CD14-positive monocyte (primary cell): ENCODE measurements at regions not wholly inside any gene's neighbourhood (a gene's known extent, or its start where the extent isn't known, plus 50 kb on each side); places are given as distances from the start of the nearest gene placed in this dataset.

Source experiments
- DNase-seq, 3 donors: peaks; one replicate each; pipeline ENCODE4 v3.0.0-alpha.2; 2011 to 2022
- H2AFZ ChIP-seq: 2 replicates; pipeline ENCODE4 v1.6.0; 2012; ENCODE audit warnings: mild to moderate bottlenecking, low read depth, low read length, inconsistent platforms; ENCODE audit not compliant: insufficient read depth, poor library complexity, severe bottlenecking
- H3K27ac ChIP-seq, 2 donors: 1 replicate in 1 of 2; 2 replicates in 1 of 2; pipeline ENCODE4 v1.5.1; 2012 to 2013; ENCODE audit warnings: low read length in 2 of 2, control low read depth in 1 of 2, inconsistent platforms in 1 of 2, low read depth in 1 of 2, mild to moderate bottlenecking in 1 of 2
- H3K27me3 ChIP-seq, 2 donors: one replicate each; pipeline versions ENCODE4 v1.6.0 to v1.6.1; 2011 to 2013; ENCODE audit warnings: low read length in 2 of 2; ENCODE audit not compliant: control insufficient read depth in 2 of 2, insufficient read depth in 2 of 2
- H3K36me3 ChIP-seq, 2 donors: replicated peaks in 1 of 2; 1 replicate in 1 of 2; 2 replicates in 1 of 2; pipeline versions ENCODE4 v1.5.1 to v1.6.1; 2012 to 2013; ENCODE audit warnings: low read length in 2 of 2, control low read depth in 1 of 2, inconsistent platforms in 1 of 2, mild to moderate bottlenecking in 1 of 2; ENCODE audit not compliant: insufficient read depth in 2 of 2, control insufficient read depth in 1 of 2
- H3K4me1 ChIP-seq, 2 donors: 1 replicate in 1 of 2; 2 replicates in 1 of 2; pipeline versions ENCODE4 v1.5.1 to v1.6.1; 2012 to 2013; ENCODE audit warnings: low read length in 2 of 2, control low read depth in 1 of 2, inconsistent platforms in 1 of 2, mild to moderate bottlenecking in 1 of 2, moderate library complexity in 1 of 2; ENCODE audit not compliant: insufficient read depth in 2 of 2, control insufficient read depth in 1 of 2
- H3K4me2 ChIP-seq: replicated peaks from 2 replicates; pipeline ENCODE3; 2012; ENCODE audit warnings: low read length, moderate library complexity, mild to moderate bottlenecking; ENCODE audit not compliant: poor library complexity, severe bottlenecking; ENCODE audit errors: extremely low read depth
- H3K4me3 ChIP-seq, 3 experiments: fragments of 200-600 bp in 1 of 3; sonication (generic) in 1 of 3; replicated peaks in 1 of 3; 1 replicate in 2 of 3; 2 replicates in 1 of 3; pipeline ENCODE4 v1.5.1; 2011 to 2013; ENCODE audit warnings: low read length in 3 of 3, mild to moderate bottlenecking in 3 of 3, control low read depth in 2 of 3, low read depth in 2 of 3, inconsistent platforms in 1 of 3, moderate library complexity in 1 of 3
- H3K79me2 ChIP-seq: 2 replicates; pipeline ENCODE4 v1.6.0; 2012; ENCODE audit warnings: mild to moderate bottlenecking, control low read depth, inconsistent platforms, low read length, moderate library complexity; ENCODE audit not compliant: insufficient read depth
- H3K9ac ChIP-seq: 2 replicates; pipeline ENCODE4 v1.6.0; 2017; ENCODE audit warnings: low read length, mild to moderate bottlenecking; ENCODE audit not compliant: insufficient read depth, poor library complexity, severe bottlenecking
- H3K9me3 ChIP-seq, 2 donors: replicated peaks in 1 of 2; 1 replicate in 1 of 2; 2 replicates in 1 of 2; pipeline versions ENCODE4 v1.5.1 to v1.6.1; 2012 to 2013; ENCODE audit warnings: low read length in 2 of 2, control low read depth in 1 of 2; ENCODE audit not compliant: control insufficient read depth in 1 of 2, insufficient read depth in 1 of 2
- H4K20me1 ChIP-seq: 2 replicates; pipeline ENCODE4 v1.6.0; 2012; ENCODE audit warnings: mild to moderate bottlenecking, low read length, control low read depth, moderate library complexity; ENCODE audit not compliant: insufficient read depth
- H3K27ac Mint-ChIP-seq, 7 donors: one replicate each; pipeline ENCODE4 v1.8.0; 2020; ENCODE audit warnings: mild to moderate bottlenecking in 7 of 7, mixed read lengths in 7 of 7, moderate library complexity in 6 of 7, inconsistent platforms in 2 of 7
- H3K27me3 Mint-ChIP-seq, 3 donors: one replicate each; pipeline ENCODE4 v1.8.0; 2021 to 2022; ENCODE audit warnings: low read depth in 3 of 3, mild to moderate bottlenecking in 3 of 3, mixed read lengths in 3 of 3, moderate library complexity in 3 of 3, inconsistent platforms in 1 of 3
- H3K36me3 Mint-ChIP-seq, 2 donors: one replicate each; pipeline ENCODE4 v1.8.0; 2020; ENCODE audit warnings: mixed read lengths in 2 of 2, inconsistent platforms in 1 of 2, mild to moderate bottlenecking in 1 of 2
- H3K4me1 Mint-ChIP-seq: one replicate; pipeline ENCODE4 v1.8.0; 2020; ENCODE audit warnings: mild to moderate bottlenecking, mixed read lengths
- H3K4me3 Mint-ChIP-seq, 2 donors: one replicate each; pipeline ENCODE4 v1.8.0; 2020; ENCODE audit warnings: mild to moderate bottlenecking in 2 of 2, mixed read lengths in 2 of 2, moderate library complexity in 1 of 2
- H3K9me3 Mint-ChIP-seq, 7 donors: one replicate each; pipeline ENCODE4 v1.8.0; 2020 to 2022; ENCODE audit warnings: mixed read lengths in 7 of 7, mild to moderate bottlenecking in 6 of 7, moderate library complexity in 6 of 7, inconsistent platforms in 2 of 7
- CTCF ChIP-seq: fragments of 200-600 bp; IDR thresholded peaks from one replicate; pipeline ENCODE4 v1.8.0; 2022; ENCODE audit warnings: antibody characterized with exemption, mild to moderate bottlenecking
- WGBS: methylation state at CpG from one replicate; pipeline ENCODE4 v1.1.5; 2013; ENCODE audit warnings: missing lambda C conversion rate; ENCODE audit not compliant: insufficient coverage; 5-methylcytosine and 5-hydroxymethylcytosine counted together
- intact Hi-C, 2 donors: fragments of 100-400 bp; cut with micrococcal nuclease; formaldehyde crosslinking; loops; one replicate each; pipeline versions ENCODE4 v1.15.0 to v1.15.1; 2023

- Histone ChIP-seq H3K36me3 (no peaks in the 10 kb centered on the region), H3K79me2 (no peaks in the 10 kb centered on the region), H3K4me2 (peak overlapping the region; percentile 65), H3K27ac (peak overlapping the region in 1 of 2 donors; percentile 70), H3K9me3 (peaks cover 0 to 6% of the 10 kb centered on the region in 2 donors), H4K20me1 (no peaks in the 10 kb centered on the region), H2AFZ (no peak overlapping the region), H3K4me1 (peaks cover 58 to 63% of the 10 kb centered on the region in 2 donors), H3K27me3 (no peaks in the 10 kb centered on the region), H3K4me3 (peak overlapping the region in 1 of 3 experiments; percentile 43), H3K9ac (no peak overlapping the region)
- intact Hi-C loops = no loop called here
- no peaks in the 10 kb centered on the region for H3K27me3 Mint-ChIP-seq
- H3K36me3 Mint-ChIP-seq = peaks cover 0 to 3% of the 10 kb centered on the region in 2 donors
- no peak for TF ChIP-seq CTCF
- H3K9me3 Mint-ChIP-seq = peaks cover 0 to 6% (median 0%) of the 10 kb centered on the region in 7 donors
- DNase-seq = peak; percentile 41 to 56 (median 51)
- peak overlapping the region in 1 of 2 donors; percentile 64 for H3K4me3 Mint-ChIP-seq
- peak overlapping the region; percentile 71 to 89 (median 83) for H3K27ac Mint-ChIP-seq
- peaks cover 58% of the 10 kb centered on the region for H3K4me1 Mint-ChIP-seq
- no CpG with 5 or more reads among the region's 3 CpGs for WGBS
These were observed 122.0 kb upstream of the PUDP start for GRCh38 chrX:7269991-7270390.

- Mint-ChIP-seq H3K36me3 (no peaks in the 10 kb centered on the region), H3K4me1 (peaks cover 58% of the 10 kb centered on the region), H3K27ac (peak overlapping the region; percentile 69 to 89 (median 83)), H3K27me3 (no peaks in the 10 kb centered on the region), H3K4me3 (peak overlapping the region; percentile 20 to 46), H3K9me3 (peaks cover 0 to 6% (median 0%) of the 10 kb centered on the region in 7 donors)
- Histone ChIP-seq H3K27ac (peak overlapping the region; percentile 38 to 70), H3K9me3 (peaks cover 0 to 6% of the 10 kb centered on the region in 2 donors), H3K79me2 (no peaks in the 10 kb centered on the region), H4K20me1 (no peaks in the 10 kb centered on the region), H3K36me3 (no peaks in the 10 kb centered on the region), H2AFZ (no peak overlapping the region), H3K27me3 (no peaks in the 10 kb centered on the region), H3K4me1 (peaks cover 58 to 61% of the 10 kb centered on the region in 2 donors), H3K9ac (no peak overlapping the region), H3K4me2 (peak overlapping the region; percentile 65), H3K4me3 (peak overlapping the region in 1 of 3 experiments; percentile 43)
- intact Hi-C loops = no loop called here
- WGBS = 80% methylated on average over 1 of the region's 5 CpGs
- no peak for TF ChIP-seq CTCF
- DNase-seq = no peak
These were observed 121.6 kb upstream of the PUDP start for GRCh38 chrX:7269589-7269988.
